ENCODE measurements at regions not wholly inside any gene's neighbourhood (a gene's known extent, or its start where the extent isn't known, plus 50 kb on each side); places are given as distances from the start of the nearest gene placed in this dataset.

DNA sequence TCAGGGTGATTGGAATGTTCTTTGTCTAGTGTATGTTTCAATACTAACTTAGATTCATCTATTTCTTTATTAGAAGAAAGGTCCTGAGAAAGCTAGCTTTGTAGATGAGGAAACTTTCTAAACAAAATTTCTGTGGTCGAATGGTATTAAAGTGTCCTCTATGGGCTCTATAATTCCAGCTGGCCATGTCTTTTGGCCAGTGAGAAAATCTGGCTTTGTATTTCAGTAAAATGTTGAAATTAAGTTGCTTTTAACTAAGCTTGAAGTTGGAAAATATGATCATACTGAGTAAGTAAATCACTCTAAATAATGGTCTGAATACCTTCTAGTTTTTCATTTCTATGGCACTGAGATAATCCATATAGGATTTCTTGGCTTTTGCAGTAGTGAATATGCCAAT lies 148.8 kb downstream of the RDH14 start:
- TF ChIP-seq, protein P1, sequence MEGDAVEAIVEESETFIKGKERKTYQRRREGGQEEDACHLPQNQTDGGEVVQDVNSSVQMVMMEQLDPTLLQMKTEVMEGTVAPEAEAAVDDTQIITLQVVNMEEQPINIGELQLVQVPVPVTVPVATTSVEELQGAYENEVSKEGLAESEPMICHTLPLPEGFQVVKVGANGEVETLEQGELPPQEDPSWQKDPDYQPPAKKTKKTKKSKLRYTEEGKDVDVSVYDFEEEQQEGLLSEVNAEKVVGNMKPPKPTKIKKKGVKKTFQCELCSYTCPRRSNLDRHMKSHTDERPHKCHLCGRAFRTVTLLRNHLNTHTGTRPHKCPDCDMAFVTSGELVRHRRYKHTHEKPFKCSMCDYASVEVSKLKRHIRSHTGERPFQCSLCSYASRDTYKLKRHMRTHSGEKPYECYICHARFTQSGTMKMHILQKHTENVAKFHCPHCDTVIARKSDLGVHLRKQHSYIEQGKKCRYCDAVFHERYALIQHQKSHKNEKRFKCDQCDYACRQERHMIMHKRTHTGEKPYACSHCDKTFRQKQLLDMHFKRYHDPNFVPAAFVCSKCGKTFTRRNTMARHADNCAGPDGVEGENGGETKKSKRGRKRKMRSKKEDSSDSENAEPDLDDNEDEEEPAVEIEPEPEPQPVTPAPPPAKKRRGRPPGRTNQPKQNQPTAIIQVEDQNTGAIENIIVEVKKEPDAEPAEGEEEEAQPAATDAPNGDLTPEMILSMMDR (IDR thresholded peaks at IDR 0.05; ENCODE audit: borderline replicate concordance, insufficient read depth, low read depth, low read length): no peak
- H3K4me3 ChIP-seq (ENCODE audit: low read depth, low read length): no peak overlapping the region

DNA sequence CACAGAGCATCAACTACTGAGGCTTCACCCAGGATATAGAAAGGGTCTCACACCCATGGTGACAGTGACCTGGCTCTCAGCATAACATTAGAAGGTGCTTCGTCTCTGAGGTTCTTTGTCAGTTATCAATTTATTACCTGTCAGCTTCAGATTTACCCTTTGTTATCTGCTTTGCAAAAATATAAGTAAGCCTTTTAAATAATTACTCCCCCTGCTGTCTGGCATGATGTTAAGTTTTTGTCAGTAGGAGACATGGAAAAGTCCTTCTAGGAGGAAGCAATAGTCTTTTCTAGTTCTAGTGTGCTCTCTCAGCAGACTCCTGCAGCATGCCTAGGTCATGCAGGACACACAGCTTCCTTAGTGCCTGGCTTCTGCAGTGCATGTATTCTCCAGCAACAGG lies 149.9 kb downstream of the RDH14 start:
- no peak overlapping the region for H3K4me3 ChIP-seq (ENCODE audit: low read depth, low read length)
- TF ChIP-seq, protein P1 (IDR thresholded peaks at IDR 0.05; ENCODE audit: borderline replicate concordance, insufficient read depth, low read depth, low read length): no peak

DNA sequence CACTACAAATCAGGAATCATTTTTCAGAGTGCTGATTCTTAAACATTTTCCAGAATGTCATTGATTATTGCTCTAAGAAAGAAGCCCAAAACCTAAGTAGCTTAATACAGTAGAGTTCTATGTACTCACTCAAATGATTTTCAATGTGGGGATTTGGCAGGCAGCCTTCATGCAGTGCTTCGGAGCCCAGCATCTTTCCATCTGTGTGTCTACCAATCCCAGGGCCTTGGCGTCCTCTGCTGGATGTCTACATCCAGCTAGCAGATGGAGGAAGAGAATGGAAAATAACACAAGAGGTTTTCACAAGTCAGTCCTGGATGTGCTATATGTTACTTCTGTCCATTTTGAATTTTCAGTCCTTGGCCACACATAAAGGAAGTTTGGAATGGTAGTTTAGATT lies 151.8 kb downstream of the RDH14 start:
- H3K4me3 ChIP-seq (ENCODE audit: low read depth, low read length): no peak overlapping the region
- TF ChIP-seq, protein P1 (IDR thresholded peaks at IDR 0.05; ENCODE audit: borderline replicate concordance, insufficient read depth, low read depth, low read length): no peak

- TF ChIP-seq, protein P1 (IDR thresholded peaks at IDR 0.05; ENCODE audit: borderline replicate concordance, insufficient read depth, low read depth, low read length): no peak
- no peak overlapping the region for H3K4me3 ChIP-seq (ENCODE audit: low read depth, low read length)
These were observed 154.2 kb downstream of the RDH14 start for GRCh38 chr2:18406219-18406618.

- no peak overlapping the region for H3K4me3 ChIP-seq (ENCODE audit: low read depth, low read length)
- TF ChIP-seq, protein P1 (IDR thresholded peaks at IDR 0.05; ENCODE audit: borderline replicate concordance, insufficient read depth, low read depth, low read length): peak; percentile 21; the same call in 1 of the 2 replicates
These were observed 155.7 kb downstream of the RDH14 start for GRCh38 chr2:18404708-18405107.

DNA sequence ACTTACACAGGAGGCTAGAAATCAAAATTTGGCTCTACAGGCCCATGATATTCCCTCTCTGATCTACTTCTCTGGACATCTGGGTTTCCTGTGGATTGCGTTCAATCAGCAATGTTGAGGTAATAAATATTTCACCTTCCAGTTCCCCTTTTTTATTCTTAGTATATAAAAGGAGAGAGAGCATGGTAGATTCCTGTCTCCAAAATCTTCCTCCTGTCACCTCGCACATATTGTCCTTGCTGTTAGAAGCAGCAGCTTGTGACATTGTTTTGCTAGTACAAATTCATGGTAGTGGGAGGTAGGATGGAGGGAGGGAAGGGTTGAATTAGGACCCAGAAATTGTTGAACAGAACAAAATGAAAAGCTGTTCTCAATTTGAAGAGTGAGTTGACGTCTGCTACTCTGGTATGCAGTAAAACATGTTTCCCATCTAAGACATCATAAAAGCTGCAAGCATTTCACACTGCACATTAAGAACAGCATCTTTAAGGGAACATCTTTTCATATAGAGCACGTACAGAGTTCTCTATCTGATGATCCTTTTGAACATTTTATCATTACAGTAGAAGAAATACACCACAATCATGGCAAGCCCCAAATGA lies 156.4 kb downstream of the RDH14 start:
- no peak overlapping the region for H3K4me3 ChIP-seq (ENCODE audit: low read depth, low read length)
- TF ChIP-seq, protein P1 (IDR thresholded peaks at IDR 0.05; ENCODE audit: borderline replicate concordance, insufficient read depth, low read depth, low read length): no peak

- TF ChIP-seq, protein P1 (IDR thresholded peaks at IDR 0.05; ENCODE audit: borderline replicate concordance, insufficient read depth, low read depth, low read length): no peak
- no peak overlapping the region for H3K4me3 ChIP-seq (ENCODE audit: low read depth, low read length)
These were observed 157.6 kb downstream of the RDH14 start for GRCh38 chr2:18402831-18403230.

Measured in GM12875 (cell line).